ENCODE measurements at regions not wholly inside any gene's neighbourhood (a gene's known extent, or its start where the extent isn't known, plus 50 kb on each side); places are given as distances from the start of the nearest gene placed in this dataset.

DNA sequence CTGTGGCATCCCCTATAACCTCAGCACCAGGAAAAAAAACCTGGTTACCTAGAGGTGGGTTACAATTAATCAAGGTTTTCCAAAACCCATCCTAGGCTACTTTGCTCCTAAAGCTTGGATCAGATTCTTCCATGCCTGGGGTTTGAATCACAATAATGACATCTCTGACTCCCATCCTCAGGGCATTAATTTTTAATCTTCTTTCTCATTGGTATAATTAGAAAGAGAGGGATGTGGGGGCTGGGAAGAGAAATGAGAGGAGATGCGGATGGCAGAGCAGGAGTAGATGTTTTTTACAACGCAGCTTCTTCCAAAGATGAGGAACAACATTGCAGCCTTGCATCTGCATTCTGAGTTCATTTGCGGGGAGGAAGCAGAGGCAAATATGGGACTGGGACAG lies 117.2 kb upstream of the E2F8 start:
- no peaks in the 10 kb centered on the region for H3K4me1 ChIP-seq (ENCODE audit: control insufficient read depth, insufficient read depth, low read length)
- no peak overlapping the region for H3K27ac ChIP-seq (ENCODE audit: low read length)
- no peaks in the 10 kb centered on the region for H3K9me3 ChIP-seq (ENCODE audit: control insufficient read depth, insufficient read depth, low read length)
- no peak overlapping the region for H3K4me3 ChIP-seq (ENCODE audit: low read length)
- DNase-seq (ENCODE audit: low read depth, low spot score), result no peak
- WGBS (ENCODE audit: insufficient coverage, insufficient read length), result no CpG with 5 or more reads among the region's 3 CpGs
- H3K27me3 ChIP-seq (ENCODE audit: control insufficient read depth, insufficient read depth, low read length), result no peaks in the 10 kb centered on the region
- no peaks in the 10 kb centered on the region for H3K36me3 ChIP-seq (ENCODE audit: control insufficient read depth, insufficient read depth, low read length)

- no peaks in the 10 kb centered on the region for H3K36me3 ChIP-seq (ENCODE audit: control insufficient read depth, insufficient read depth, low read length)
Observed at GRCh38 chr11:19355601-19356000, 114.9 kb upstream of the E2F8 start.

GRCh38 chr11:19353287-19353850 lies 112.6 kb upstream of the E2F8 start:
- Histone ChIP-seq H3K9me3 (ENCODE audit: control insufficient read depth, insufficient read depth, low read length) (no peaks in the 10 kb centered on the region), H3K27ac (ENCODE audit: low read length) (no peak overlapping the region), H3K27me3 (ENCODE audit: control insufficient read depth, insufficient read depth, low read length) (no peaks in the 10 kb centered on the region), H3K36me3 (ENCODE audit: control insufficient read depth, insufficient read depth, low read length) (no peaks in the 10 kb centered on the region), H3K4me1 (ENCODE audit: control insufficient read depth, insufficient read depth, low read length) (no peaks in the 10 kb centered on the region), H3K4me3 (ENCODE audit: low read length) (no peak overlapping the region)
- DNase-seq (ENCODE audit: low read depth, low spot score), result no peak
- no CpG with 5 or more reads among the region's 2 CpGs for WGBS (ENCODE audit: insufficient coverage, insufficient read length)

More at GRCh38 chr11:19355601-19356000, 114.9 kb upstream of the E2F8 start:
- DNase-seq (ENCODE audit: low read depth, low spot score), result no peak
- WGBS (ENCODE audit: insufficient coverage, insufficient read length), result no CpG with 5 or more reads among the region's 1 CpG
- Histone ChIP-seq H3K4me3 (ENCODE audit: low read length) (no peak overlapping the region), H3K27ac (ENCODE audit: low read length) (no peak overlapping the region), H3K9me3 (ENCODE audit: control insufficient read depth, insufficient read depth, low read length) (no peaks in the 10 kb centered on the region), H3K4me1 (ENCODE audit: control insufficient read depth, insufficient read depth, low read length) (no peaks in the 10 kb centered on the region), H3K27me3 (ENCODE audit: control insufficient read depth, insufficient read depth, low read length) (no peaks in the 10 kb centered on the region)

DNA sequence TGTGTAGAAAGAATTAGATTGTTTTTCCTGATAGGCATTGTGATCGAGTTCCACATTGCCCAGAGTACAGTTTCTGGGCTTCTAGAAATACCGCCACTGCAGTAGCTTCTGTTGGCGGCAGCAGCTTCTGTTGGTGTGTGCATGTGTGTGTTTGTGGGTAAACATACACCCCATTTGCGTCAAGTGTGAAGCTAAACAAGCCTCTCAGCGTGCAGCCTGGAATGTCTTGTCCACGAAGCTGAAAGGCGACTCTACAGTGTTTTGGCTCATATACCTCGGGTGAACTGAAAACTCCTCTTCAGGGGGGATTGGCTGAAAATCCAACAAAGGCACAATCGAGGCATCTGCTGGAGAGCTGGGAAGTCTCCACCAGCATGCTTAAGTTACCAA lies 112.0 kb upstream of the E2F8 start:
- peaks cover under 1% of the 10 kb centered on the region; the same call in 1 of the 2 replicates for H3K27me3 ChIP-seq (ENCODE audit: control insufficient read depth, insufficient read depth, low read length)
- no CpG with 5 or more reads among the region's 9 CpGs for WGBS (ENCODE audit: insufficient coverage, insufficient read length)
- no peaks in the 10 kb centered on the region for H3K36me3 ChIP-seq (ENCODE audit: control insufficient read depth, insufficient read depth, low read length)
- no peak overlapping the region for H3K4me3 ChIP-seq (ENCODE audit: low read length)
- no peak overlapping the region for H3K27ac ChIP-seq (ENCODE audit: low read length)
- H3K4me1 ChIP-seq (ENCODE audit: control insufficient read depth, insufficient read depth, low read length), result no peaks in the 10 kb centered on the region
- DNase-seq (ENCODE audit: low read depth, low spot score), result no peak
- H3K9me3 ChIP-seq (ENCODE audit: control insufficient read depth, insufficient read depth, low read length), result no peaks in the 10 kb centered on the region

DNA sequence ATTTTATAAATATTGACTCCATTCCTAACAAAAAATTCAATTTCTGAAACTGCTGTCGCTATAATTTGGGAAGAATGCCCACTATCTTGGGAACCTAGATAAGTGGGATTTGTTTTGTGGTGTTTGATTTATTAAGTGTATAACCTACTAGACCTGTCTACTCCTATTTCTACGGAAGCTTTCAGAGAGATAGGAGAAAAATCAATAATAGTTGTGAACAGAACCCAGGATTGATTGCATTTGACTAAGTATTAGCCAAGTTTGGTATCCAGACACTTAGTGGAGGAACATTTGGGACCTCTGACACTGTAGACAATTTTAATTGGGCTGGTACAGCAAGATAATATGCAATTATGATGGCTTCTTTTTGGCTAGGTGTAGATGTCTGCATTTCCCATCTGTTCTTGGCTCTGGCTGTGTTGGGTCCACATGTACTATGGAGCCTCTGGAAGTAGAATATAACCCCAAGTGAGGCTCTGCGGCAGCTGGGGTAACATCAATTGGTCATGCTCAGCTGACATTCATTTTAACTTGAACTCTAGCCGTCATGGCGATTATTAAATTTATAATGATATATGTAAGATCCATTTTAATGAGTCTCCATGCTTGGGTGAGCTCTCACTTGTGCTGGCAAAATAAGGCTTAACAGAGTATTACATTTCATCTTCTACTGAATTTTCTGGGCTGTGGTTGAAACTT lies 111.5 kb upstream of the E2F8 start:
- H3K27me3 ChIP-seq (ENCODE audit: control insufficient read depth, insufficient read depth, low read length), result peaks cover 6% of the 10 kb centered on the region
- WGBS (ENCODE audit: insufficient coverage, insufficient read length), result no CpG with 5 or more reads among the region's 5 CpGs
- H3K9me3 ChIP-seq (ENCODE audit: control insufficient read depth, insufficient read depth, low read length), result no peaks in the 10 kb centered on the region
- no peak overlapping the region for H3K4me3 ChIP-seq (ENCODE audit: low read length)
- no peaks in the 10 kb centered on the region for H3K36me3 ChIP-seq (ENCODE audit: control insufficient read depth, insufficient read depth, low read length)
- H3K4me1 ChIP-seq (ENCODE audit: control insufficient read depth, insufficient read depth, low read length), result no peaks in the 10 kb centered on the region
- DNase-seq (ENCODE audit: low read depth, low spot score), result no peak
- H3K27ac ChIP-seq (ENCODE audit: low read length), result no peak overlapping the region

DNA sequence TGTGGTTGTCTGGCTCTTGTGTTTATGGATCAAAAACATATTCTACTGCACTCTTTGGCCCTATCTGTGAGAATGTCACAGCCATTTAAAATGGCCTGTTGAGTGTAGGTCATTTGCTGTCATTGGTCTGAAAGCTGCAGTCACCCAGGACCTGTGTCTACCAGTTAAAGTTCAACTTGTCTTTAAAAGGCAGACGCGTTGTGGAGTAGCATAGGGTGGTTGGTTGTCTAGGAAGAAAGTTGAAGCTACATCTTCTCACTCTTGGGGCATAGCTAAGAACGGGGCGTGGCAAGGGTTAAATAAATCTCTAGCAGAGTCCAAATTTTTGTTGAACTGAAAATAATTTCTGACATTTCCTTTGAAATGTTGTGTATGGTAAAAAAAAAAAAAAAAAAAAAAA lies 110.7 kb upstream of the E2F8 start:
- no peak overlapping the region for H3K4me3 ChIP-seq (ENCODE audit: low read length)
- peaks cover 13% of the 10 kb centered on the region for H3K27me3 ChIP-seq (ENCODE audit: control insufficient read depth, insufficient read depth, low read length)

DNA sequence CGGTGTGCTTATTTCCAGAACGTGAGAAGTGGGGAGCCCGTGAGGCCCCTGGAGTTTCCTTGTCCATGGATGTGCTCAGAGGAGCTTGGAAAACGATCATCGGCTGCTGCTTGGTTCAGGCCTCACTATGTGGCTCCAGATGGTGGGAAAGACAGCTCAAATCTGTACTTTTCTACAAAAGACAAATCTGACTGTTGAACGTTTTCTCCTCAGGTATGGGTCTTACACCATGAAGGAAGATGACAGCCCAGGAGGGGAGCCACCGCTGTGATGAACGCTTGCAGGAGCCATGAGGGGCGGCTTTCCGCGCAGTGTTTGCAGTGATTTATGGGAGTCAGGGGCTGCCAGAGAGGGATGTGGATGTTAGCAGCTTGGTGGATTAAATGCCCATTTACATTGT lies 109.4 kb upstream of the E2F8 start:
- Histone ChIP-seq H3K4me1 (ENCODE audit: control insufficient read depth, insufficient read depth, low read length) (no peaks in the 10 kb centered on the region), H3K4me3 (ENCODE audit: low read length) (no peak overlapping the region)
- no CpG with 5 or more reads among the region's 11 CpGs for WGBS (ENCODE audit: insufficient coverage, insufficient read length)

More for the DNA sequence above, 110.7 kb upstream of the E2F8 start:
- WGBS (ENCODE audit: insufficient coverage, insufficient read length), result no CpG with 5 or more reads among the region's 4 CpGs
- no peaks in the 10 kb centered on the region for H3K9me3 ChIP-seq (ENCODE audit: control insufficient read depth, insufficient read depth, low read length)
- no peaks in the 10 kb centered on the region for H3K4me1 ChIP-seq (ENCODE audit: control insufficient read depth, insufficient read depth, low read length)
- H3K36me3 ChIP-seq (ENCODE audit: control insufficient read depth, insufficient read depth, low read length), result no peaks in the 10 kb centered on the region
- no peak overlapping the region for H3K27ac ChIP-seq (ENCODE audit: low read length)
- no peak for DNase-seq (ENCODE audit: low read depth, low spot score)

GRCh38 chr11:19349340-19350025 lies 108.7 kb upstream of the E2F8 start:
- H3K27me3 ChIP-seq (ENCODE audit: control insufficient read depth, insufficient read depth, low read length), result peaks cover 26% of the 10 kb centered on the region
- no CpG with 5 or more reads among the region's 17 CpGs for WGBS (ENCODE audit: insufficient coverage, insufficient read length)
- DNase-seq (ENCODE audit: low read depth, low spot score), result no peak

More for the DNA sequence above, 109.4 kb upstream of the E2F8 start:
- no peak for DNase-seq (ENCODE audit: low read depth, low spot score)
- Histone ChIP-seq H3K9me3 (ENCODE audit: control insufficient read depth, insufficient read depth, low read length) (no peaks in the 10 kb centered on the region), H3K27ac (ENCODE audit: low read length) (no peak overlapping the region), H3K27me3 (ENCODE audit: control insufficient read depth, insufficient read depth, low read length) (peaks cover 22% of the 10 kb centered on the region), H3K36me3 (ENCODE audit: control insufficient read depth, insufficient read depth, low read length) (no peaks in the 10 kb centered on the region)

DNA sequence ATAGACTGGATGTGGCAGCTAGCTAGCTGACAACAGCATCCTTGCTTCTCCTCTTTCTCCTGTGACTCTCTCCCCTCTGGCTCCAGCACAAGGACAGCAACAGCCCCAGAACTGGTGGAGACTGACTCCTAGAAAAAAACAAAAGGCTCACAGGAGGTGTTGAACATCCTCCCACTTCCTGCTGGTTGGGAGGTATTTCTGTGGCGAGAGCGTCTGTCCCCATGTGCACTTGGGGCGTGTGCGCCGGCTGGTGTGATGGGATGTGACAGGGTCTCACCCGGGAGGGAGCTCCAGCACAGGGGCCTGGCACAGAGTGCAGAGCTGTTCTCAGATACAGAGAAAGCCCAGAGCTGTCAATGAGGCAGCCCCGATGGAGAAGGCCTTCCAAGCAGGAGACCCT lies 107.2 kb upstream of the E2F8 start:
- H3K27me3 ChIP-seq (ENCODE audit: control insufficient read depth, insufficient read depth, low read length), result peaks cover 28% of the 10 kb centered on the region
- H3K36me3 ChIP-seq (ENCODE audit: control insufficient read depth, insufficient read depth, low read length), result no peaks in the 10 kb centered on the region
- no peak overlapping the region for H3K4me3 ChIP-seq (ENCODE audit: low read length)
- no peaks in the 10 kb centered on the region for H3K9me3 ChIP-seq (ENCODE audit: control insufficient read depth, insufficient read depth, low read length)
- H3K4me1 ChIP-seq (ENCODE audit: control insufficient read depth, insufficient read depth, low read length), result no peaks in the 10 kb centered on the region
- no peak overlapping the region for H3K27ac ChIP-seq (ENCODE audit: low read length)
- WGBS (ENCODE audit: insufficient coverage, insufficient read length), result no CpG with 5 or more reads among the region's 7 CpGs
- no peak for DNase-seq (ENCODE audit: low read depth, low spot score)

More at GRCh38 chr11:19349340-19350025, 108.7 kb upstream of the E2F8 start:
- Histone ChIP-seq H3K4me1 (ENCODE audit: control insufficient read depth, insufficient read depth, low read length) (no peaks in the 10 kb centered on the region), H3K36me3 (ENCODE audit: control insufficient read depth, insufficient read depth, low read length) (no peaks in the 10 kb centered on the region), H3K4me3 (ENCODE audit: low read length) (no peak overlapping the region), H3K27ac (ENCODE audit: low read length) (no peak overlapping the region), H3K9me3 (ENCODE audit: control insufficient read depth, insufficient read depth, low read length) (no peaks in the 10 kb centered on the region)

- Histone ChIP-seq H3K27me3 (ENCODE audit: control insufficient read depth, insufficient read depth, low read length) (peaks cover 28% of the 10 kb centered on the region), H3K27ac (ENCODE audit: low read length) (no peak overlapping the region), H3K4me3 (ENCODE audit: low read length) (peak overlapping the region; percentile 24; the same call in 1 of the 2 replicates), H3K36me3 (ENCODE audit: control insufficient read depth, insufficient read depth, low read length) (no peaks in the 10 kb centered on the region), H3K4me1 (ENCODE audit: control insufficient read depth, insufficient read depth, low read length) (no peaks in the 10 kb centered on the region), H3K9me3 (ENCODE audit: control insufficient read depth, insufficient read depth, low read length) (no peaks in the 10 kb centered on the region)
- DNase-seq (ENCODE audit: low read depth, low spot score), result no peak
- no CpG with 5 or more reads among the region's 54 CpGs for WGBS (ENCODE audit: insufficient coverage, insufficient read length)
Observed at GRCh38 chr11:19345848-19346681, 105.3 kb upstream of the E2F8 start.

All from iPS DF 6.9 (cell line).